ENCODE measurements at regions not wholly inside any gene's neighbourhood (a gene's known extent, or its start where the extent isn't known, plus 50 kb on each side); places are given as distances from the start of the nearest gene placed in this dataset.

GRCh38 chr16:74094514-74094913, 202.1 kb upstream of the PSMD7 start:
- in situ Hi-C loops (cut with HindIII; ENCODE audit: low pct_unique_long_range_greater_than_20kb, low sequenced_read_pairs) (no loop called here), intact Hi-C loops (cut with micrococcal nuclease; ENCODE audit: unreplicated experiment) (no loop called here)
- Histone ChIP-seq H3K4me3 (ENCODE audit: low read depth in 2 of 2, low read length in 2 of 2) (no peak overlapping the region), H3K4me1 (ENCODE audit: control insufficient read depth, insufficient read depth, low read length) (no peaks in the 10 kb centered on the region), H3K36me3 (ENCODE audit: control insufficient read depth, insufficient read depth, low read length) (no peaks in the 10 kb centered on the region), H3K27me3 (ENCODE audit: control insufficient read depth, insufficient read depth, low read length) (no peaks in the 10 kb centered on the region), H3K9me3 (ENCODE audit: control insufficient read depth, insufficient read depth, low read depth, low read length) (no peaks in the 10 kb centered on the region), H3K27ac (ENCODE audit: low read length) (no peak overlapping the region)
- CTCF ChIA-PET, result no interaction called here
- BruUV-seq (replicated peaks), result no TSS peak
- ATAC-seq (no peak), DNase-seq (ENCODE audit: low read depth, low spot score) (no peak)
- POLR2A ChIA-PET, result no interaction called here
- TF ChIP-seq SIN3A (IDR thresholded peaks at IDR 0.05; ENCODE audit: borderline replicate concordance, insufficient read depth, low read depth, low read length) (no peak), CTCF (IDR thresholded peaks at IDR 0.05) (no peak), TCF7L2 (IDR thresholded peaks at IDR 0.05; ENCODE audit: low read depth, low read length) (no peak), POLR2AphosphoS5 (IDR thresholded peaks at IDR 0.05; ENCODE audit: low read depth, low read length) (no peak), REST (IDR thresholded peaks at IDR 0.05; ENCODE audit: insufficient read depth in 1 of 2, low read depth in 2 of 2, low read length in 1 of 2) (no peak)

- in situ Hi-C loops (cut with HindIII; ENCODE audit: low pct_unique_long_range_greater_than_20kb, low sequenced_read_pairs) (no loop called here), intact Hi-C loops (cut with micrococcal nuclease; ENCODE audit: unreplicated experiment) (no loop called here)
- H3K4me3 ChIP-seq (ENCODE audit: low read depth in 2 of 2, low read length in 2 of 2), result no peak overlapping the region
- no peaks in the 10 kb centered on the region for H3K9me3 ChIP-seq (ENCODE audit: control insufficient read depth, insufficient read depth, low read depth, low read length)
- POLR2A ChIA-PET, result no interaction called here
- TF ChIP-seq CTCF (IDR thresholded peaks at IDR 0.05), result no peak
- TF ChIP-seq SIN3A (IDR thresholded peaks at IDR 0.05; ENCODE audit: borderline replicate concordance, insufficient read depth, low read depth, low read length), result no peak
- TF ChIP-seq POLR2AphosphoS5 (IDR thresholded peaks at IDR 0.05; ENCODE audit: low read depth, low read length), result no peak
- no peak for TF ChIP-seq TCF7L2 (IDR thresholded peaks at IDR 0.05; ENCODE audit: low read depth, low read length)
- no peak for TF ChIP-seq REST (IDR thresholded peaks at IDR 0.05; ENCODE audit: insufficient read depth in 1 of 2, low read depth in 2 of 2, low read length in 1 of 2)
- CTCF ChIA-PET, result no interaction called here
- H3K27ac ChIP-seq (ENCODE audit: low read length), result no peak overlapping the region
- DNase-seq (ENCODE audit: low read depth, low spot score) (no peak), ATAC-seq (no peak)
- no peaks in the 10 kb centered on the region for H3K4me1 ChIP-seq (ENCODE audit: control insufficient read depth, insufficient read depth, low read length)
- no TSS peak for BruUV-seq (replicated peaks)
- H3K27me3 ChIP-seq (ENCODE audit: control insufficient read depth, insufficient read depth, low read length), result no peaks in the 10 kb centered on the region
- no peaks in the 10 kb centered on the region for H3K36me3 ChIP-seq (ENCODE audit: control insufficient read depth, insufficient read depth, low read length)
These were observed 204.3 kb upstream of the PSMD7 start for GRCh38 chr16:74092336-74092735.

Measured in Panc1 (cell line).